Neuronal stem cell (in vitro differentiated cells): ENCODE measurements at regions not wholly inside any gene's neighbourhood (a gene's known extent, or its start where the extent isn't known, plus 50 kb on each side); places are given as distances from the start of the nearest gene placed in this dataset.
"Not testable (repeated sequence)": the region's sequence is repeated elsewhere in the genome, so short reads cannot be mapped to it uniquely, and the experiment has no call there.

Experiments
- DNase-seq: peaks from one replicate; pipeline ENCODE4 v3.0.0-alpha.2; 2013; ENCODE audit warnings: low spot score
- H2AFZ ChIP-seq: one replicate; pipeline ENCODE4 v1.6.1; 2013; ENCODE audit warnings: mild to moderate bottlenecking, low read length, inconsistent platforms
- H2AK5ac ChIP-seq: 2 replicates; pipeline ENCODE4 v1.6.1; 2013; ENCODE audit warnings: low read depth, mild to moderate bottlenecking, inconsistent platforms, low read length, moderate library complexity, mixed read lengths
- H2BK120ac ChIP-seq: 2 replicates; pipeline ENCODE4 v1.6.1; 2013; ENCODE audit warnings: low read depth, mild to moderate bottlenecking, inconsistent platforms, low read length, moderate library complexity, mixed read lengths
- H2BK12ac ChIP-seq: one replicate; pipeline ENCODE4 v1.6.1; 2013; ENCODE audit warnings: low read length, inconsistent platforms
- H2BK15ac ChIP-seq: 2 replicates; pipeline ENCODE4 v1.6.1; 2013; ENCODE audit warnings: mild to moderate bottlenecking, low read length, inconsistent platforms, mixed read lengths
- H2BK5ac ChIP-seq: one replicate; pipeline ENCODE4 v1.6.1; 2013; ENCODE audit warnings: inconsistent platforms, mild to moderate bottlenecking, low read length, moderate library complexity
- H3K14ac ChIP-seq: one replicate; pipeline ENCODE4 v1.6.1; 2013; ENCODE audit warnings: low read length, inconsistent platforms
- H3K18ac ChIP-seq: 2 replicates; pipeline ENCODE4 v1.6.1; 2013; ENCODE audit warnings: low read length, inconsistent platforms
- H3K23ac ChIP-seq: 2 replicates; pipeline ENCODE4 v1.6.1; 2013; ENCODE audit warnings: low read depth, mild to moderate bottlenecking, mixed read lengths, low read length, inconsistent platforms; ENCODE audit not compliant: poor library complexity
- H3K27ac ChIP-seq: replicated peaks from 3 replicates; pipeline ENCODE4 v1.5.1; 2013; ENCODE audit warnings: low read length, inconsistent platforms
- H3K27me3 ChIP-seq, 3 experiments: 2 replicates each; pipeline ENCODE4 v1.6.1; 2013; ENCODE audit warnings: low read length in 3 of 3, mild to moderate bottlenecking in 2 of 3, inconsistent platforms in 1 of 3, low read depth in 1 of 3, mixed read lengths in 1 of 3, moderate library complexity in 1 of 3; ENCODE audit not compliant: control insufficient read depth in 3 of 3, insufficient read depth in 3 of 3
- H3K36me3 ChIP-seq, 2 donors: replicated peaks in 1 of 2; 2 replicates each; pipeline ENCODE4 v1.6.1; 2013; ENCODE audit warnings: low read length in 2 of 2; ENCODE audit not compliant: control insufficient read depth in 2 of 2, insufficient read depth in 2 of 2
- H3K4ac ChIP-seq: 2 replicates; pipeline ENCODE4 v1.6.1; 2013; ENCODE audit warnings: inconsistent platforms, mild to moderate bottlenecking, low read length, moderate library complexity
- H3K4me1 ChIP-seq, 2 donors: 1 replicate in 1 of 2; 2 replicates in 1 of 2; pipeline ENCODE4 v1.6.1; 2013; ENCODE audit warnings: low read length in 2 of 2, low read depth in 1 of 2; ENCODE audit not compliant: control insufficient read depth in 2 of 2, insufficient read depth in 1 of 2
- H3K4me2 ChIP-seq: one replicate; pipeline ENCODE4 v1.6.1; 2013; ENCODE audit warnings: mild to moderate bottlenecking, low read length, inconsistent platforms; ENCODE audit not compliant: insufficient read depth, poor library complexity, severe bottlenecking
- H3K4me3 ChIP-seq, 2 donors: 2 replicates each; pipeline ENCODE4 v1.5.1; 2013; ENCODE audit warnings: low read length in 2 of 2, mild to moderate bottlenecking in 2 of 2, inconsistent platforms in 1 of 2, moderate library complexity in 1 of 2
- H3K79me1 ChIP-seq: one replicate; pipeline ENCODE4 v1.6.1; 2013; ENCODE audit warnings: low read depth, mild to moderate bottlenecking, inconsistent platforms, low read length, moderate library complexity
- H3K9ac ChIP-seq: one replicate; pipeline ENCODE4 v1.6.1; 2013; ENCODE audit warnings: mild to moderate bottlenecking, low read depth, low read length, inconsistent platforms; ENCODE audit not compliant: poor library complexity
- H3K9me3 ChIP-seq, 2 donors: replicated peaks in 1 of 2; 2 replicates each; pipeline versions ENCODE3 to v1.6.1; 2013; ENCODE audit warnings: low read length in 2 of 2, mild to moderate bottlenecking in 2 of 2, inconsistent platforms in 1 of 2, low read depth in 1 of 2, mixed read lengths in 1 of 2, moderate library complexity in 1 of 2; ENCODE audit not compliant: control insufficient read depth in 2 of 2, insufficient read depth in 1 of 2
- H4K8ac ChIP-seq: one replicate; pipeline ENCODE4 v1.6.1; 2013; ENCODE audit warnings: low read depth, mild to moderate bottlenecking, inconsistent platforms, low read length, moderate library complexity
- H4K91ac ChIP-seq: one replicate; pipeline ENCODE4 v1.6.1; 2013; ENCODE audit warnings: low read length, low read depth, mild to moderate bottlenecking, inconsistent platforms; ENCODE audit not compliant: poor library complexity
- WGBS, 2 donors: extraction: QIAGEN DNeasy Blood & Tissue Kit; methylation state at CpG; one replicate each; pipeline ENCODE4 v1.1.7; 2013; ENCODE audit warnings: missing lambda C conversion rate in 2 of 2, mixed read lengths in 1 of 2; ENCODE audit not compliant: insufficient read length in 2 of 2, insufficient replicate concordance in 1 of 2; ENCODE audit errors: extremely low coverage in 2 of 2; 5-methylcytosine and 5-hydroxymethylcytosine counted together

GRCh38 chr1:239123260-239123659 is 263.1 kb upstream of the CHRM3 start:
- Histone ChIP-seq H3K36me3 (no peaks in the 10 kb centered on the region), H2BK5ac (no peak overlapping the region), H3K4me2 (no peak overlapping the region), H3K4ac (no peak overlapping the region), H4K91ac (no peak overlapping the region), H3K79me1 (no peaks in the 10 kb centered on the region), H2BK12ac (no peak overlapping the region), H4K8ac (no peak overlapping the region), H3K18ac (no peak overlapping the region), H3K9ac (no peak overlapping the region), H3K4me3 (no peak overlapping the region), H2AK5ac (no peak overlapping the region), H3K4me1 (peaks cover 3 to 17% of the 10 kb centered on the region in 2 donors), H2BK15ac (no peak overlapping the region), H3K27me3 (no peaks in the 10 kb centered on the region), H3K9me3 (no peaks in the 10 kb centered on the region), H2AFZ (no peak overlapping the region), H3K23ac (no peak overlapping the region), H3K14ac (no peak overlapping the region), H2BK120ac (no peak overlapping the region), H3K27ac (no peak overlapping the region)
- no CpG with 5 or more reads among the region's 4 CpGs for WGBS, 2 donors
- no peak for DNase-seq

- Histone ChIP-seq H3K36me3 (no peaks in the 10 kb centered on the region), H2BK12ac (no peak overlapping the region), H3K27me3 (no peaks in the 10 kb centered on the region), H3K27ac (no peak overlapping the region), H4K91ac (no peak overlapping the region), H3K4me3 (no peak overlapping the region), H3K4me2 (no peak overlapping the region), H2BK15ac (no peak overlapping the region), H3K9me3 (no peaks in the 10 kb centered on the region), H4K8ac (no peak overlapping the region), H3K79me1 (no peaks in the 10 kb centered on the region), H2AFZ (peak overlapping the region; percentile 28), H2AK5ac (no peak overlapping the region), H2BK120ac (no peak overlapping the region), H3K14ac (no peak overlapping the region), H3K18ac (no peak overlapping the region), H3K4me1 (no peaks in the 10 kb centered on the region), H3K23ac (no peak overlapping the region), H3K4ac (no peak overlapping the region), H2BK5ac (no peak overlapping the region), H3K9ac (no peak overlapping the region)
- DNase-seq, result no peak
- WGBS, 2 donors, result no CpG with 5 or more reads among the region's 5 CpGs
Measured at GRCh38 chr1:239112101-239112935, 274.1 kb upstream of the CHRM3 start.

GRCh38 chr1:239107676-239108075 is 278.7 kb upstream of the CHRM3 start:
- no CpG with 5 or more reads among the region's 7 CpGs for WGBS, 2 donors
- H4K8ac ChIP-seq, result no peak overlapping the region
- DNase-seq, result no peak
- H2BK15ac ChIP-seq, result no peak overlapping the region
- no peaks in the 10 kb centered on the region for H3K79me1 ChIP-seq
- H3K23ac ChIP-seq, result no peak overlapping the region
- no peak overlapping the region for H2AFZ ChIP-seq
- H3K9me3 ChIP-seq, result no peaks in the 10 kb centered on the region
- H3K9ac ChIP-seq, result no peak overlapping the region
- H3K4me2 ChIP-seq, result no peak overlapping the region
- no peaks in the 10 kb centered on the region for H3K4me1 ChIP-seq
- no peaks in the 10 kb centered on the region for H3K36me3 ChIP-seq
- H3K18ac ChIP-seq, result no peak overlapping the region
- no peak overlapping the region for H2BK12ac ChIP-seq
- H3K4me3 ChIP-seq, result no peak overlapping the region
- H4K91ac ChIP-seq, result no peak overlapping the region
- no peak overlapping the region for H3K4ac ChIP-seq
- H3K27ac ChIP-seq, result no peak overlapping the region
- no peak overlapping the region for H3K14ac ChIP-seq
- no peak overlapping the region for H2BK120ac ChIP-seq
- H2BK5ac ChIP-seq, result no peak overlapping the region
- no peak overlapping the region for H2AK5ac ChIP-seq
- no peaks in the 10 kb centered on the region for H3K27me3 ChIP-seq

- H3K4me2 ChIP-seq, H3K23ac ChIP-seq, H3K14ac ChIP-seq, H2AFZ ChIP-seq, H3K9me3 ChIP-seq, H2BK120ac ChIP-seq, H2BK12ac ChIP-seq, H2BK5ac ChIP-seq, H3K4me3 ChIP-seq, H4K91ac ChIP-seq, H3K27ac ChIP-seq, H3K27me3 ChIP-seq, DNase-seq, H3K4me1 ChIP-seq, H3K4ac ChIP-seq, H2AK5ac ChIP-seq, H2BK15ac ChIP-seq, H4K8ac ChIP-seq, H3K79me1 ChIP-seq, H3K9ac ChIP-seq, H3K18ac ChIP-seq, H3K36me3 ChIP-seq: not testable (repeated sequence)
- WGBS, 2 donors, result no CpG with 5 or more reads among the region's 7 CpGs
Measured at GRCh38 chr1:239106689-239107088, 279.7 kb upstream of the CHRM3 start.
